PC-3 (cell line): ENCODE measurements at regions not wholly inside any gene's neighbourhood (a gene's known extent, or its start where the extent isn't known, plus 50 kb on each side); places are given as distances from the start of the nearest gene placed in this dataset.
"Not testable (repeated sequence)": the region's sequence is repeated elsewhere in the genome, so short reads cannot be mapped to it uniquely, and the experiment has no call there.

ENCODE experiments used
- EZH2 ChIP-seq: fragments of 300-600 bp; sonication (generic); IDR thresholded peaks from one replicate; pipeline ENCODE4 v1.6.1; 2017; ENCODE audit warnings: antibody characterized with exemption, mild to moderate bottlenecking, low read length; ENCODE audit not compliant: unreplicated experiment
- TF ChIP-seq, protein P1 (sequence below): fragments of 300-600 bp; sonication (generic); conservative IDR thresholded peaks from 2 replicates; pipeline ENCODE4 v1.5.1; 2017; ENCODE audit warnings: antibody characterized with exemption, low read depth, mild to moderate bottlenecking, low read length

DNA sequence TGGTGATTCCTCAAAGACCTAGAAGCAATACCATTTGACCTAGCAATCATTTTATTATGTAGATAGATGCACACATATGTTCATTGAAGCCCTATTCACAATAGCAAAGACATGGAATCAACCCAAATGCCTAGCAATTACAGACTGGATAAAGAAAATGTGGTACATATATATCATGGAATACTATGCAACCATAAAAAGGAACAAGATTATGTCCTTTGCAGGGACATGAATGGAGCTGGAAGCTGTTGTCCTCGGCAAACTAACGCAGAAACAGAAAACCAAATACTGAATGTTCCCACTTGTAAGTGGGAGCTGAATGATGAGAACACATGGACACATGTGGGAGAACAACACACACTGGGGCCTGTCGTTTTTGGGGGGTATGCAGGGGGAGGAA is 269.8 kb downstream of the CGGBP1 start:
- TF ChIP-seq, protein P1, sequence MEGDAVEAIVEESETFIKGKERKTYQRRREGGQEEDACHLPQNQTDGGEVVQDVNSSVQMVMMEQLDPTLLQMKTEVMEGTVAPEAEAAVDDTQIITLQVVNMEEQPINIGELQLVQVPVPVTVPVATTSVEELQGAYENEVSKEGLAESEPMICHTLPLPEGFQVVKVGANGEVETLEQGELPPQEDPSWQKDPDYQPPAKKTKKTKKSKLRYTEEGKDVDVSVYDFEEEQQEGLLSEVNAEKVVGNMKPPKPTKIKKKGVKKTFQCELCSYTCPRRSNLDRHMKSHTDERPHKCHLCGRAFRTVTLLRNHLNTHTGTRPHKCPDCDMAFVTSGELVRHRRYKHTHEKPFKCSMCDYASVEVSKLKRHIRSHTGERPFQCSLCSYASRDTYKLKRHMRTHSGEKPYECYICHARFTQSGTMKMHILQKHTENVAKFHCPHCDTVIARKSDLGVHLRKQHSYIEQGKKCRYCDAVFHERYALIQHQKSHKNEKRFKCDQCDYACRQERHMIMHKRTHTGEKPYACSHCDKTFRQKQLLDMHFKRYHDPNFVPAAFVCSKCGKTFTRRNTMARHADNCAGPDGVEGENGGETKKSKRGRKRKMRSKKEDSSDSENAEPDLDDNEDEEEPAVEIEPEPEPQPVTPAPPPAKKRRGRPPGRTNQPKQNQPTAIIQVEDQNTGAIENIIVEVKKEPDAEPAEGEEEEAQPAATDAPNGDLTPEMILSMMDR, result not testable (repeated sequence)
- TF ChIP-seq EZH2, result not testable (repeated sequence)
